Neuron (in vitro differentiated cells): ENCODE measurements at regions not wholly inside any gene's neighbourhood (a gene's known extent, or its start where the extent isn't known, plus 50 kb on each side); places are given as distances from the start of the nearest gene placed in this dataset.
"Not testable (repeated sequence)": the region's sequence is repeated elsewhere in the genome, so short reads cannot be mapped to it uniquely, and the experiment has no call there.

Experiments used
- H2AFZ ChIP-seq: one replicate; pipeline ENCODE4 v1.6.1; 2013; ENCODE audit warnings: low read depth, mild to moderate bottlenecking, inconsistent platforms, low read length, moderate library complexity
- H3K27me3 ChIP-seq: one replicate; pipeline ENCODE4 v1.6.1; 2013; ENCODE audit warnings: low read length; ENCODE audit not compliant: insufficient read depth
- H3K36me3 ChIP-seq: one replicate; pipeline ENCODE4 v1.6.1; 2013; ENCODE audit warnings: low read length; ENCODE audit not compliant: insufficient read depth
- H3K4me1 ChIP-seq: one replicate; pipeline ENCODE4 v1.6.1; 2013; ENCODE audit warnings: low read length; ENCODE audit not compliant: insufficient read depth
- H3K4me3 ChIP-seq: 2 replicates; pipeline ENCODE4 v1.5.1; 2013; ENCODE audit warnings: mild to moderate bottlenecking, low read length, moderate library complexity
- H3K9me3 ChIP-seq: one replicate; pipeline ENCODE4 v1.6.1; 2013; ENCODE audit warnings: low read length

GRCh38 chr3:15996496-15996895 lies 178.0 kb upstream of the GALNT15 start:
- H3K9me3 ChIP-seq, H3K36me3 ChIP-seq: not testable (repeated sequence)

DNA sequence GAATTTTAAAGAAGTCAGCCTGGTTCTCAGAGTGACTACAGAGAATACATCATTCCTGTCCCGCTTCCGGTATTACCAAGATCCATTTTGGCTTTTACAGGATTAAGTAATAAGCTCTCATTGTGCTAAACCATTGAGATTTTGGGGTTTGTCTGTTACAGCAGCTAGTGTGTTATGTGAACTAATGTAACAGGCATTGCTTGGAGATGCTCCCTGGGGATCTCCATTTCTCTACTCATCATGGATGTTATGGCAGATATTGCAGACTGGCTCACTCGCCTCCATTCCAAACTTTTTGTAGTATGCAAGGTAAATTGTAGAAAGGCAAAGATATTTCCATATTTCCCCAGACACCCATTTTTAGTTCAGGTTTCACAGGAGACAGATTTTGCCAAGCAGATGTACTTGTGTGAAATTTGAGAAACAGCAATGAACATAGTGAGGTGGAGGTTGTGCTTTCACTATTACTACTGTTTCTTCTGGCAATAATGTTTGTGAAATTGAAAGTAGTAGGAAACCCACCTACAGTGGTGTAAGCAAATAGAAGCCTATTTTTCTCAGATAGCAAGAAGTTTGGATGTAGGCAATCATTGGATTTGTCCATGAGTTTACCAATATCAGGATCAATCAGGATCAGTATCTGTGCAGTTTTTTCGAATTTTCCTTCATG lies 177.1 kb upstream of the GALNT15 start:
- no peak overlapping the region for H3K4me3 ChIP-seq
- no peaks in the 10 kb centered on the region for H3K36me3 ChIP-seq
- no peaks in the 10 kb centered on the region for H3K4me1 ChIP-seq
- no peak overlapping the region for H2AFZ ChIP-seq
- no peaks in the 10 kb centered on the region for H3K9me3 ChIP-seq
- no peaks in the 10 kb centered on the region for H3K27me3 ChIP-seq

More at GRCh38 chr3:15996496-15996895, 178.0 kb upstream of the GALNT15 start:
- not testable (repeated sequence) for H3K27me3 ChIP-seq, H3K4me1 ChIP-seq, H2AFZ ChIP-seq, H3K4me3 ChIP-seq

DNA sequence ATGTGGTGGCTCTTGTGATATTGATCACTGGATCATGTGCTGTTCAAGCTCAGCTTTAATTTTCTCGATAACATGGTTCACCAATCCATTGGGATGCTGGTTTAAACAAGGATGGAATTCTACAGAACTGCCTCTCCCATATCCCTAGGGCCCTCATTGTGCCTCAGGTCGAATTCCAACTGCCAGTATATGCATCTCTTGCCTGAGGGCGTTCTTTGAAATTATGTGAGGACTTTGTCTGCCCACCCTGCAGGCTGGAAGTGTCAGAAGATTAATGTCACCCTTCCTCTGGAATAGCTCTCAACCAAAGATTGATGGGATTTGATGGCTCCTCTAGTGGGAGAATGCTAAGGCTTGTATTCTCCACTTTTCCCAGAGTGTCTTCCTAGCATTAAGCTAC lies 175.6 kb upstream of the GALNT15 start:
- no peaks in the 10 kb centered on the region for H3K36me3 ChIP-seq
- H3K4me3 ChIP-seq, result no peak overlapping the region
- no peaks in the 10 kb centered on the region for H3K9me3 ChIP-seq

GRCh38 chr3:16004812-16005211 lies 169.7 kb upstream of the GALNT15 start:
- Histone ChIP-seq H3K9me3 (no peaks in the 10 kb centered on the region), H2AFZ (no peak overlapping the region), H3K36me3 (no peaks in the 10 kb centered on the region), H3K4me1 (no peaks in the 10 kb centered on the region), H3K4me3 (no peak overlapping the region), H3K27me3 (no peaks in the 10 kb centered on the region)

More for the DNA sequence above, 175.6 kb upstream of the GALNT15 start:
- no peaks in the 10 kb centered on the region for H3K27me3 ChIP-seq
- no peaks in the 10 kb centered on the region for H3K4me1 ChIP-seq
- H2AFZ ChIP-seq, result no peak overlapping the region

DNA sequence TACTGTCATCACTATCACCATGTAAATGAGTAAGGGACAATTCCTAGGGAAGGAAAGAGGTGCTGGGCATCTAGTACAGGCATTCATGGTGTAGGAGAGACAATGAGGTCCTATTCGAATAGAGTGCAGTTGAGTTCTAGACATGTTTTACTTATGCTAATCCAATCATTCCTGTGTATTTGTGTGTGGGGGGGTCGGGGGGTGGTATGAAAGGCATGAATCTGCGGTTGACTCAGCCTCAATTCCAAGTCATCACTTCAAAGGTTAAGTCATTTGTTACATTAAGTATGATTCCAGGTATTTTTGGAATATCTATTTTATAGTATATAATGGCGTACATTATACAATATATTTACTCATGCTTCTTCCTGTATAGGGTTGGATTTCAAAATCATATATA lies 163.1 kb upstream of the GALNT15 start:
- Histone ChIP-seq H2AFZ (no peak overlapping the region), H3K36me3 (no peaks in the 10 kb centered on the region)

DNA sequence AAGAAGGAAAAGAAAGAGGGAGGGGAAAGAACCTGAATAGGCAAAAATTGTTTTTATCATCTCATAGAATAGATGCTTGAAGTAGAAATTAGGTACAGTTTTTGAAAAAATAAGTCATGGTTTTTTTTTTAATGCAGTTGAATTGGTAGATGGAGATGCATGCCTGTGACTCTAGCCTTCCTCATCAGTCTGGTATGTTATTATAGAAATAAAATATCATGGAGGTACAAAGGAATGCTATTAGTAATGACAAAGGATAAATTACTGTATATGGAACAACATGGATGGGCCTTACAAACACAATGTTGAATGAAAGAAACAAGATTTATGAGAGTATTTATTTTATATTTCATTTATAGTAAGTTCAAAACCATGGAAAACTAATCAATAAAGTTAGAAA lies 162.4 kb upstream of the GALNT15 start:
- H3K9me3 ChIP-seq, result no peaks in the 10 kb centered on the region
- no peaks in the 10 kb centered on the region for H3K36me3 ChIP-seq
- no peaks in the 10 kb centered on the region for H3K4me1 ChIP-seq
- no peak overlapping the region for H2AFZ ChIP-seq
- H3K27me3 ChIP-seq, result no peaks in the 10 kb centered on the region
- H3K4me3 ChIP-seq, result no peak overlapping the region

More for the DNA sequence above, 163.1 kb upstream of the GALNT15 start:
- Histone ChIP-seq H3K4me3 (no peak overlapping the region), H3K9me3 (no peaks in the 10 kb centered on the region), H3K27me3 (no peaks in the 10 kb centered on the region), H3K4me1 (no peaks in the 10 kb centered on the region)

GRCh38 chr3:16013568-16013967 lies 160.9 kb upstream of the GALNT15 start:
- Histone ChIP-seq H3K27me3 (peaks cover 1% of the 10 kb centered on the region), H3K4me1 (no peaks in the 10 kb centered on the region), H2AFZ (no peak overlapping the region), H3K36me3 (no peaks in the 10 kb centered on the region), H3K9me3 (no peaks in the 10 kb centered on the region), H3K4me3 (no peak overlapping the region)

GRCh38 chr3:16021801-16022200 lies 152.7 kb upstream of the GALNT15 start:
- H2AFZ ChIP-seq, H3K36me3 ChIP-seq, H3K9me3 ChIP-seq, H3K4me3 ChIP-seq, H3K27me3 ChIP-seq: not testable (repeated sequence)
- peaks cover 20% of the 10 kb centered on the region for H3K4me1 ChIP-seq

- H3K4me1 ChIP-seq, result peaks cover 22% of the 10 kb centered on the region
- not testable (repeated sequence) for H2AFZ ChIP-seq, H3K27me3 ChIP-seq, H3K9me3 ChIP-seq, H3K4me3 ChIP-seq, H3K36me3 ChIP-seq
Observed at GRCh38 chr3:16023881-16024280, 150.6 kb upstream of the GALNT15 start.

DNA sequence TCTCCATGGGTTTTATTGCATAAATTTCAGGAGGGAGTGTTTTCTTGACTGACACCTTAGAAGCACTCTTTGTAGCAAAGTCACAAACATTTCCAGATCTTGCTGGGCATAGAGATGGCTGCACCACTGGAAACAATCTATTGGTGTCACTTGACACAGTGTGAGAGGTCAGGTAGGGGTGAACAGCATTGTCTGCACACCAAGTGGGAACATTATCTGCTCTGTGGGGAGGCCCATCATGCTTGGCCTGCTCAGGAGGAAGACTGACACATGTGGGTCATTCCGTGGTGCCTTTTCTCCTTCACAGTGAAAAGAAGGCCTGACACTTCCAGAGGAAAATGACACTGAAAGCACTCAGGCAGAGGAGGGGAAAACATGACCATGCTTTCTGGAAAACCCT lies 149.9 kb upstream of the GALNT15 start:
- H3K27me3 ChIP-seq, result no peaks in the 10 kb centered on the region
- no peak overlapping the region for H3K4me3 ChIP-seq
- peaks cover 22% of the 10 kb centered on the region for H3K4me1 ChIP-seq
- H3K36me3 ChIP-seq, result no peaks in the 10 kb centered on the region
- H2AFZ ChIP-seq, result no peak overlapping the region
- peaks cover 2% of the 10 kb centered on the region for H3K9me3 ChIP-seq

DNA sequence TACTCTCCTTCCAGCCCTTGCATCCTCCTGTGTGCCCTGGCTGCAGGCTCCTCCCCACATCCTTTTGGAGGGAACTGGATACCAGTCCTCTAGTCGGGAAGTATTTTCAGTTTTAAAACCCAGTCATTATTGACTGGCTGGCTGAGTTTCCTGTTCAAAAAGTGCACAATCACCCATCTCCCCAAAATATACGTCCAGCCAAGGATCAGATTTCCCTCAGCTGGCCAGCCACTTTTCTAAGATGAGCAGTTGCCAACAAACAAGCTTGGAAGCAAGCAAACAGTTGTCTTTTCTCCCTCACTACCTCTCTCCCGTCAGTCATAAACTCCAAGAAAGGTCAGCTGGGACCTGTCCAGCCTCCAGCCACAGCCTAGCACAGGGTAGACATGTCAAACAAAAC lies 147.7 kb upstream of the GALNT15 start:
- Histone ChIP-seq H3K4me1 (peaks cover 22% of the 10 kb centered on the region), H3K4me3 (no peak overlapping the region), H3K27me3 (no peaks in the 10 kb centered on the region), H3K36me3 (no peaks in the 10 kb centered on the region), H2AFZ (no peak overlapping the region), H3K9me3 (peaks cover 2% of the 10 kb centered on the region)

- Histone ChIP-seq H2AFZ (no peak overlapping the region), H3K4me3 (no peak overlapping the region), H3K27me3 (no peaks in the 10 kb centered on the region), H3K9me3 (peaks cover 2% of the 10 kb centered on the region), H3K4me1 (peaks cover 22% of the 10 kb centered on the region), H3K36me3 (no peaks in the 10 kb centered on the region)
Observed at GRCh38 chr3:16028604-16029003, 145.9 kb upstream of the GALNT15 start.

DNA sequence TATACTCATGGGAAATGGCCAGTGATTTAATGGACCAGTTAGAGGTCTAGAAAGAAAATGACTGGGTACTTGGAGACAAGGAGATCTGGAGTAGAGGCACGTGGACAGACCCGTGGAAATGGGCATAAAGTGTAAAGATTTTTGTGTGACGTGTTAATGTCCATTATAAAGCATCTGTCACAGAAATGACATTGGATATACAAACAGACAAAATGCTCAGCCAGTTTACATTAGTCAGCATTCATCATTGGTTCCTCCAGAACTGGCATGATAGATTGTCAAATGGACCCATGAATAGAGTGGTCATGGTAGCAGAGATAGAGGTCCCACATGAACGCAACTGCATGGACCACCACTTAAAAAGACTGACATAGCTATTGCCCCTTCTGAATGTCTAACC lies 144.1 kb upstream of the GALNT15 start:
- Histone ChIP-seq H3K4me3 (no peak overlapping the region), H3K4me1 (peaks cover 5% of the 10 kb centered on the region), H3K36me3 (no peaks in the 10 kb centered on the region)

DNA sequence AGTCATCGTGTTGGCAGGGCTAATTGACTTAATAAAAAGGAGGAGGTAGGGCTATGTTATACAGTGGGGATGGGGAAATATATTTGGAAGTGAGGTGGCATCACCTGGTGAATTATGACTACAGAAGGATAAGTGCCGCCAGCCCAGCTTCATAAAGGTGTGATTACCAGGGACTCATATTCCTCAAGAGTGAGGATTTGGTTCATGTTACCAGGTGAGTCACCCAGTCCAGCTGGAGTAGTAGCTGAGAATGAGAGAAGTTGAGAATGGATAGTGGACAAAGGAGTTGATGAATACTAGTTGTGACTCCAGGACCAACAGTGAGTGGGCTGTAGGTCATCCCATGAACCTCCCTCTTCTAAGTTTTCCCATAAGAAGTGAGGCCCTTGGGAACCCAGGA lies 143.0 kb upstream of the GALNT15 start:
- no peaks in the 10 kb centered on the region for H3K36me3 ChIP-seq
- peaks cover 6% of the 10 kb centered on the region for H3K27me3 ChIP-seq
- H3K4me1 ChIP-seq, result peaks cover 2% of the 10 kb centered on the region
- H3K4me3 ChIP-seq, result no peak overlapping the region
- peaks cover 2% of the 10 kb centered on the region for H3K9me3 ChIP-seq
- no peak overlapping the region for H2AFZ ChIP-seq

More for the DNA sequence above, 144.1 kb upstream of the GALNT15 start:
- H2AFZ ChIP-seq, result no peak overlapping the region
- peaks cover 2% of the 10 kb centered on the region for H3K9me3 ChIP-seq
- H3K27me3 ChIP-seq, result peaks cover 4% of the 10 kb centered on the region
